Dermis blood vessel endothelial cell (primary cell): ENCODE measurements at regions not wholly inside any gene's neighbourhood (a gene's known extent, or its start where the extent isn't known, plus 50 kb on each side); places are given as distances from the start of the nearest gene placed in this dataset.
"Not testable (repeated sequence)": the region's sequence is repeated elsewhere in the genome, so short reads cannot be mapped to it uniquely, and the experiment has no call there.

Experiments
- DNase-seq: peaks from one replicate; pipeline ENCODE4 v3.0.0; 2010

- no peak for DNase-seq
These were observed 386.0 kb downstream of the RPS24 start for GRCh38 chr10:78419481-78420265.

- DNase-seq: peak; percentile 22
These were observed 387.5 kb downstream of the RPS24 start for GRCh38 chr10:78420946-78421735.

GRCh38 chr10:78424050-78424449 lies 390.4 kb downstream of the RPS24 start:
- DNase-seq: not testable (repeated sequence)

GRCh38 chr10:78424723-78425122 lies 391.1 kb downstream of the RPS24 start:
- DNase-seq: peak; percentile 51

GRCh38 chr10:78426181-78426580 lies 392.5 kb downstream of the RPS24 start:
- DNase-seq: no peak

GRCh38 chr10:78427497-78428031 lies 393.9 kb downstream of the RPS24 start:
- DNase-seq: no peak

GRCh38 chr10:78428579-78428978 lies 394.9 kb downstream of the RPS24 start:
- DNase-seq: no peak

- no peak for DNase-seq
These were observed 396.3 kb downstream of the RPS24 start for GRCh38 chr10:78429984-78430383.

GRCh38 chr10:78432583-78432982 lies 398.9 kb downstream of the RPS24 start:
- DNase-seq: no peak

GRCh38 chr10:78433076-78433595 lies 399.5 kb downstream of the RPS24 start:
- DNase-seq: no peak

- DNase-seq: no peak
These were observed 400.3 kb downstream of the RPS24 start for GRCh38 chr10:78433766-78434535.

GRCh38 chr10:78434886-78435285 lies 401.2 kb downstream of the RPS24 start:
- peak; percentile 48 for DNase-seq

- DNase-seq: peak; percentile 45
These were observed 402.0 kb downstream of the RPS24 start for GRCh38 chr10:78435484-78436221.

- no peak for DNase-seq
These were observed 402.5 kb downstream of the RPS24 start for GRCh38 chr10:78436222-78436573.

GRCh38 chr10:78436706-78437406 lies 403.2 kb downstream of the RPS24 start:
- no peak for DNase-seq

- DNase-seq: no peak
These were observed 403.7 kb downstream of the RPS24 start for GRCh38 chr10:78437407-78437768.

GRCh38 chr10:78437998-78438906 lies 404.6 kb downstream of the RPS24 start:
- no peak for DNase-seq

- no peak for DNase-seq
These were observed 405.5 kb downstream of the RPS24 start for GRCh38 chr10:78438907-78439809.

- DNase-seq: no peak
These were observed 407.3 kb downstream of the RPS24 start for GRCh38 chr10:78441010-78441409.
